HG03354 (cell line): ENCODE measurements at regions not wholly inside any gene's neighbourhood (a gene's known extent, or its start where the extent isn't known, plus 50 kb on each side); places are given as distances from the start of the nearest gene placed in this dataset.

Experiments
- ATAC-seq: cut with Tn5 transposase; IDR thresholded peaks from one replicate; pipeline ENCODE4 v1.9.1; 2021; ENCODE audit warnings: mild to moderate bottlenecking; ENCODE audit not compliant: unreplicated experiment, poor library complexity, severe bottlenecking

DNA sequence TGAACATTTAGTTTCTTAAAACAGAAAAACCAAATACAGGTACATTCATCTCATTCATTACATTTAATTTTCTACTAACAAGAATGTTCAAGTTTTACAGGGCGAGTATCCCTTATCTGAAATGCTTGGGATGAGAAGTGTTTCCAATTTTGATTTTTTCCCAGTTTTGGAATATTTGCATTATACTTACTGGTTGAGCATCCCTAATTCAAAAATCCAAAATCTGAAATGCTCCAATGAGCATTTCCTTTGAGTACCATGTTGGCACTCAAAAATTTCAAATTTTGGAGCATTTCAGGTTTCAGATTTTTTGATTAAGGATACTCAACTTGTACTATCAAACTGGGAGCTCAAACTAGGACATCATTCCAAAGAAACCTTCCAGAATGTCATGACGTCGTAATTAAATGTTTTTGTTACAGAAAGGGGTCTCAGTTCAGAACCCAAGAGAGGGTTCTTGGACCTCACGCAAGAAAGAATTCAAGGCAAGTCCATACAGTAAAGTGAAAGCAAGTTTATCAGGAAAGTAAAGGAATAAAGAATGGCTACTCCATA lies 90.8 kb upstream of the PIK3CG start:
- no peak for ATAC-seq

DNA sequence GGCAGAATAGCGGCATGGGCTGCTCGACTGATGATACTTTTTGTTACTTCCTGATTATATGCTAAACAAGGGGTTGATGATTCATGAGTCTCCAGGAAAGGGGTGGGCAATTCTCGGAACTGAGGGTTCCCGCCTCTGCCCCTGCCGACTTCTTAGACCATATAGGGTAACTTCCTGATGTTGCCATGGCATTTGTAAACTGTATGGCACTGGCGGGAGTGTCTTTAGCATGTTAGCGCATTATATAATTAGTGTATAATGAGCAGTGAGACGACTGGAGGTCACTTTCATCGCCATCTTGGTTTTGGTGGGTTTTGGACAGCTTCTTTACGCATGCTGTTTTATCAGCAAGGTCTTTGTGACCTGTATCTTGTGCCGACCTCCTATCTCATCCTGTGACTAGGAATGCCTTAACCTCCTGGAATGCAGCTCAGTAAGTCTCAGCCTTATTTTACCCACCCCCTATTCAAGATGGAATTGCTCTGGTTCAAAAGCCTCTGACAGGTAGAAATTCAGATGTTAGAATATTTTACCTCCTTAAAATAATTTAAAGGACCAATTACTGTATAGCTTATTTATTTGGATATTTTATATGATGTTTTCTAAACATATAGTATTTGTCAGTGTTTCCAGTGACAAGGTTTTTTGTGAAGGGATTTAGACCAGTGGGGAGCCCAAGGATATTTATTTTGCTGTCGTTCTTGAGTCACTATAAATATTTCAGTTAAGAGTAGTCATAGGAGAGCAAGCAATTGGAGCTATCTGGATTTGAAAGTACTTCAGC lies 90.1 kb upstream of the PIK3CG start:
- ATAC-seq, result no peak

DNA sequence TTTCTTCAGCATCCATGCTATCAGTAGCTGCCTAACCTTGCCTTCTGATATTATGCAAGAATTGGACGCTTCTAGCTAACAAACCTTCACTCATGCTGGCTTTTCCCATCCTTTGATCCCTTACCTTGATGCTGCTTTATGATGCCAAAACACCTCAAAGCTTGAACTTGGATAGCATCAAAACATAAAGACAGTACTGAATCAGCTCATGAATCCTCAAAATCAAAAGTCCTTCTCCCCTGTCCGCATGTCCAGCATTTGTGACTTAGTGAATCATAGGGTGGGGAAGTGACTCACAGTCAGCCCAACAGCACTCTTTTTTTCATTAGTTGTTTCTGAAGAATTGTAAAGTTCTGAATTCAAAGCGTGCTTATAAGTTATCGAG lies 89.5 kb upstream of the PIK3CG start:
- no peak for ATAC-seq

DNA sequence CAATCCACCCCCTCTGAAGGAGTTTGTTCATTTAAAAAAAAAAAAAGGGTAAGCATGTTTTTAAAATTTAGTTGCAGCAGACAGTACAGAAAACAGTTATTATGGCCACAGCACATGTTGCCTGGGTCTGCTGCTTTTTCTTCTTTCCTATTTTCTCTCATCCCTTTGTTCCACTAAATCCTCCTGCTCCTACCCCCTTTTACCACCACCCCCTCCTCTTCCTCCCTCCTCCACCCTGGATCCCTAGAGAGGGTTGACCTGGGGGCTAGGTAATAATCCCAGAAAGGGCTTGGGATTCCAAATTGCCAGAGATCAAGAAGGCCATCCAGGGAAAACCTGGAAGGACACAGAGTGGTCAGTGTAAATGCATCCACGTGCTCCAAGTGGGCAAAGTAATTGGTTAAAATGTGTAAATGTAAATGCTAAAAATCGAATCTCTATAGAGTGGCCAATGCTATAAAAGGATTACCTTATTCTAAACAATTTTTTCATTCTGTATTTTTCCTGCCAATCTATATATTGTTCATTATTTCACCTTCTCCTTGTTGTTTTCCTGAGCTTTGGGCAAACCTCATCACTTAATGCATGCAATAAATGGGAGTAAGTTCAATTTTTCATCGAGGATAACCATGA lies 89.0 kb upstream of the PIK3CG start:
- ATAC-seq, result no peak

DNA sequence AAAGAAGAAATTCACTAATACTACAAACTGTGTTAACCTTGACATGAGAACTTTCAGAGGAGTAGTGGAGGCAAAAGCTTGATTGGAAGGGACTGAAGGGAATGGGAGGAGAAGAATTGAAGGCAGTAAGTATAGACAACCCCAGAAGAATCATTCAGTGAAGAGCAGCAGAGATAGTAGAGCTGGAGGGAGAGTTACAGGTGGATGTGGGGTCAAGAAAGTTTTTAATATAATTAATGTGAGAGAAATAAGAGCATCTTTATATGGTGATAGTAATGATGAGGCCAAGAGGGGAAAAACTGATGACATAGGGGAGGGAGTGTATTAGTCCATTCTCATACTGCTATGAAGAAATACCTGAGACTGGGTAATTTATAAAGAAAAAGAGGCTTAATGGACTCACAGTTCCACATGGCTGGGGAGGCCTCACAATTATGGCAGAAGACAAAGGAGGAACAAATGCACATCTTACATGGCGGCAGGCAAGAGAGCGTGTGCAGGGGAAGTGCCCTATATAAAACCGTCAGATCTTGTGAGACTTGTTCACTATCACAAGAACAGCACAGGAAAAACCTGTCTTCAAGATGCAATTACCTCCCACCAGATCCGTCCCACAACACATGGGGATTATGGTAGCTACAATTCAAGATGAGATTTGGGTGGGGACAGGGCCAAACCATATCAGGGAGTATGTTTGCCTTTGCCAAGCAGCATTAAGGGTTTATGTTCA lies 88.3 kb upstream of the PIK3CG start:
- no peak for ATAC-seq

DNA sequence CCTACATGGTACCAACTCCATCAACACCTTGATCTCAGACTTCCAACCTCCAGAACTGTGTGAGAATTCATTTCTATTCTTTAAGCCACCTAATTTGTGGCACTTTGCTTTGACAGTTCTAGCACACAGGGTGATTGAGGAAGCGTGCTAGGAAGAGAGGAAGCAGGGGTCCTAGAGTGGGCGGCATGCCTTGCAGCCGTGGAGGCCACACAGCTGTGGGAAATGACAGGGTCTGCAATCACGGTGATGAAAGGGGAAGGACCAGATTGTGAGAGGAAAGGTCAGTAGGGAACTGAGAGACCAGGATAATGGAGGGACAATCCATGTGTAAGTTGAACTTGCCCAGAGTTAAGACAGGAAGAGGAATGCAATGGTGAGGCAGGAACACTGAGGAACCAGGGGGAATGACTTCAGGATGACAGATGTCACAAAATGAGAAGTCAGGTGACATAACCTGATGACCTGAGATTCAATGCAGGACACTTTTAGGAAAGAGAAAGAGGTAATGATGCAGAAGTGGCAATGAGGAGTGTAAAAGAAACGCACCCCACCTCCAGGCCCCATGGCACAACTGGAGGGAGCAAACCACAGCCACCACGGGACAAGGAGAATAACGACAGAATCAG lies 87.3 kb upstream of the PIK3CG start:
- no peak for ATAC-seq

DNA sequence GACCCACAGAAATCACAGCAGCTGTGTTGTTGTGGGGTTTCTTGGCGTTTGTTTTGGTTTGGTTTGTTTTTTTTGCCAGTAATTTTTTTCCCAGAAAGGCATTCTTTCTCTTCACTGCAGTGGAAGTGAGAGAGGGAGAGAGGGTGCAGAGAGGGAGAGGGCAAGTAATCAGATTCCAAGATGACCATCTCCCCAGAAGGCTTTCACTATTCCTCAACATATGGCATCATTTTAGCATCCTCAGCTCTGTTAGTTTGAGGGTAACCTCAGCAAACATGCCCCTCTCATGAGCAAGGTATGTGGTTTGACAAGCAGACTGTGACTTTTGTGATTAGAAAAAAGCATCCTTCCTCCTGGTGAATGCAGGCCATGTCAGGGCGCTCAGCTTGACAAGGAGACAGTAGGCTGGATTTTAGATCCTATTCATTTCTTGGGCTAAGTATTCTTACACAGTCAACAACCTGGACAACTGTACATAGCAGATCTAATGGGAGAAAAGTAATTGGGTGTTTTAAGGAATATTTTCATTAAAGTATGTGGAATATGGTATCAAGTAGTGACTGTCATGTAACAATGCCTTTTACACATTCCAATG lies 86.3 kb upstream of the PIK3CG start:
- ATAC-seq, result no peak

DNA sequence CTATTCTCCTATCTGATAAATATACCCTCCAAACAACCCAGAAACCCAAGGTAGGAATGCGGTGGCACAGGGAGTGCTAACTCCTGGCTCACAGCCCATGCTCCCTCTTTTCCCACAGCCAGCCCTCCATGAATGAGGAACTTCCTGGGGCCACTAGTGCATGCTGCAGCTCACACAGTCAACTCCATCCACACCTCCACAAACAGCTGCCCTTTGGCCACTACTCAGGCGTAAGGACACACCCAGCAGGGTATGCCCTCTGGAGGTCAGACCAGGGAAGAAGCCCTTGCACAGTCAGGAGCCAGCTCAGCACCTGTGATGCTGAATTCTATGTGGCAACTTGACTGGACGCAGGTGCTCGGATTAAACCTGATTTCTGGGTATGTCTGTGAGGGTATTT lies 85.2 kb upstream of the PIK3CG start:
- no peak for ATAC-seq

DNA sequence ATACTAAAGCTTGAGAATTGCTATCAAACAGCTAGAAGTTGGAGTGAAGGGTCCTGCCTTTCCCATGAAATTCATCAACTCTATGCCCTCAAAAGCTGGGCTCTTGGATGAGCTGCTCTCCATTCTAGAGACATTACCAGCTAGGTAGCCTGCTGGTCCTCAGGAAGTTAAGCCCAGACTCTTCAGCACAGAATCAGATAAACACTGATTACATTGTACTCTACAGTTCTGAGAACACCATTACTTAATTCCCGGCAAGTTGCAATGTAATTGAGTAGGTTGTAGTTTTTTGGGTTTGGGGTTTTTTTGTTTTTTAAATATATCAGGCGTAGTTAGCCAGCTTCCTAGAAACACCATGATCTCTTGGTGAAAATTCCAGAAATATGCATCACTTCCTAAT lies 84.1 kb upstream of the PIK3CG start:
- ATAC-seq, result no peak

DNA sequence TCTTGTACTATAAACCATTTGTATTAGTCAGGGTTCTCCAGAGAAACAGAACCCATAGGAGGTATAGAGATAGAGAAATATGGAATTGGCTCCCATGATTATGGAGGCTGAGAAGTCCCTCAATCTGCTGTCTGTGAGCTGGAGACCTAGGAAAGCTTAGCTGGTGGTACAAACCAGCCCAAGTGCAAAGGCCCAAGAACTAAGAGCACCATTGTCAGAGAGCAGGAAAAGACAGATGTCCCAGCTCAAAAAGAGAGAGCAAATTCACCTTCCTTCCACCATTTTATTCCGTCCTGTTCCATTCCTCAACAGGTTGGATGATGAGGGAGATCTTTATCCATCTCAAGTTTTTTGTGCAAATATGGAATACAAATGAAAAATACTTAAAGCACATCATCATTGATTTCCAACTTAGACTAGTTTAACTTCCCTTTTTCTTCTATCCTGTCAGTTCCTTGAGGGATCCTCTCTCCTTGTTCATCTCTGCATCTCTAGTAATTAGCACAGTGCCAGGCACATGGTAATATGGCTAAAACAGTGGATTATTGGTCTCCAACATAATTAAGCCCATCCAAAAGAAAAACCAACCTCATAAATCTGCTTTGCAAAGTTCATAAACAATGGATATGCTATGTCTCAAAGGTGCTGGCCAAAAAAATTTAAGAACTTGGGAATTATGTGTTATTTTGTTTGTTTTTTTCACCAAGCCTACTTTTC lies 83.1 kb upstream of the PIK3CG start:
- ATAC-seq, result no peak

DNA sequence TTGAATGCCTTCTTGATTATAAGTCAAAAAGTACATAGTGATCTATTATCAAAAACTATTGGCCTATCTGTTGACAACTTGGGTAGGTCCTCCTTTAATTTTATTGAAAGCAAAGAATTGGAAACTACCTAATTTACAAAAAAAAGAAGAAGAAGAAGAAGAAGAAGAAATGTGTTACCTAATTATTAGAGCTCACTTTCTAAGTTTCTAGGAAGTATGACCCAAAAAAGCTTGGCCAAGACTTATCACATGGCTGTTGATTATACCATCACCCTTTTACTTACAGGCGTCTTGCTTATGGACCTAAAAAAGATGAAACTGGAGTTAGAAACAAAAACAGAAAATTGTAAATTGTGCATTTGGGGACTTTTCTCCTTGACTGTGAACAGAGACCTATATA lies 81.8 kb upstream of the PIK3CG start:
- no peak for ATAC-seq

DNA sequence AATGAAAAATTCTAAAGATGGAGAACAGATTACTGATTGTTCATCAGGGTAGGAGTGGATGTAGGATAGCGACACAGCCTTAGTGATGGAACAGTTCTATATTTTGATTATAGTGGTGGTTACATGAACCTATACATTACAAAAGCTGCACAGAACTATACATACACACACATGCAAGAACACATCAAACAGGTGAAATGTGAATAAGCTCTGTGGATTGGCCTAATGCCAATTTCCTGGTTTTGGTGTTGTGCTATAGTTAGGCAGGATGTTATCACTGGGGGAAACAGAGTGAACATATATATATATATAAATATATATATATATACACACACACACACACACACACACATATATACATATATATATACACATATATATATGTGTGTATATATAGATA lies 76.4 kb upstream of the PIK3CG start:
- no peak for ATAC-seq

DNA sequence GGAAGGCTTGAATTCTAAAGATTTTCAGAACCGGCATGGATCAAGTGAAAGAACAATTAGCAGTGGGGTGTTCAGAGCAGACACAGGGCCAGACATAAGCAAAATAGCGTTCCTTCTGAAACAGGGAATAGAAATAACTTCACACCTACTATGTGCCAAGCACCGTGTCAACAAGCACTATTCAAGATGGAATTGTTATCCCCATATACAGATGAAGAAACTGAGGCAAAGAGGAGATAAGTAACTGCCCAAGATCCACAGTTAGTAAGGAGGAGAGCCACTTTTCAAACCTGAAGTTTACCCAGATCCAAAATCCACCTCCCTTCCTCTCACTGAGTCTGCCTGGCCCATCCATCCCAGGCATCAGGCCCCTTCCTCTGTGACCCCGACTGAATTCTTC lies 73.6 kb upstream of the PIK3CG start:
- no peak for ATAC-seq

DNA sequence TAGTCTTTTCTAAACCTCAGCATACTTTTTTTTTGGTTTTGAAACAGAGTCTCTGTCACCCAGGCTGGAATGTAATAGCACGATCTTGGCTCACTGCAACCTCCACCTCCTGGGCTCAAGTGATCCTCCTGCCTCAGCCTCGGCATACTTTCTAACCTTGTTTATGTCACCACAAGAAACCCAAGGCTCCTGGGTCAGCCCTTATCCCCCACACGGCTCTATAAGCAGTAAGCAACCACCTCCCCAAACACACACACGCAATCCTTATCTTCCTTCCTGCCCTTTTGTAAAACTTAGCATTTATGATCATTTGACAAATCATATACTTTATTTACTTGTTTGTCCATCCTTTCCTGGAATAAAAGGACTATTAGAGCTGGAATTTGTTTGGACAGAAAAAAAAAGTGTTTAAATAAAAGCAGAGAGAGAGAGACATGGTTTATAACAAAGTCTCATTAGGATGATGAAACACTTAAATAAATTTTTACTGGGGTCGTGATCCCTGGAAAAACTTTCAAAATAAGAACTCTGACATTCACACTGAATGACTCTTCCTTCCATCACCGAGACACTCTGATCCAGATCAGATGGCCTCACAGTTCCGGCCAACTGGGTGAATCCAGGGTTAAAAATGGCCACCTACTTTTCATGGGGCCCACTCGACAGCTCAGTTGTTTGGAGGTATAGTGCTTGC lies 72.7 kb upstream of the PIK3CG start:
- ATAC-seq, result no peak

DNA sequence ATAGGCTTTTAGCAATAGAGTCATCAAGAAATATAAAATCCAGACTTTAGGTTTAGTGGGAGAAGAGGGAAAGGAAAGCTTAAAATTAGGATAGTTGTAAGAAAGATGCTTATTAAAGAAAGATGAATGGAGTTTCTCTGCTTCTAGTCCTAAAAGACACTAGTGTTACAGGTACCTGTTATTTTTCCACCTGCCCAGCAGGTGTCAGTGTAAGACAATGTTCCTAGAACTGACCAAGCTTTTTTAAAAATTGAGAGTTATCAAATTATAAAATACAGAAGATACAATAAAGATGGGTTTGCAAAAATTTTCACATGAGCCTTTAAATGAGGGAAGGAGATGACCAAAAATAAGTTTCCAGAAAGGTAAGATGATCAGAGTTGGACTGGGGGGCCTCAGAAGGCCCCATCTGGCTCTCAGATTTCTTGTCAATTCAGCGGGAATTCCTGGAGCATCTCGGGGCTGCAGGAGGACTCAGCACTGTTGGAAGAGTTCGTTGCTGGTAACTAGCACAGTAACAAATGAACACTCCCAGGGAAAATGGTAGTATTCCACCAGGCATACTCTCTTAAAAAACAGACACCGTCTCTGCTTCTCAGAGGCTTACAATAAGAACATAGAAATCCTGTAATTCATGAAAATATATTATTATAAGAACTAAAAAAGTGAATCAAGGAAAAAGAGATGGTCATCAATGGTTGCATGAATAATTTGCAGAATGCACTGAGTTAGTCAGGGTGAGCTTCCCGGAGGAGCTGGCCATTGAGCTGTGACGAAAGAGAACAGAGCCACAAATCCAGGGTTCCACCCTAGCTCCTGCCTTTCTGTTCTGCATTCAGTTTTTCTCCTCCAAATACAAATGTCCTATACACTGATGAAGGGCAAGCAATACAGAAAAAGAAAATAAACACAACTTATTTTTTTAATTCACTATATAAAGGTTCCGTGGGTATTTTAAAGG lies 71.8 kb upstream of the PIK3CG start:
- no peak for ATAC-seq

DNA sequence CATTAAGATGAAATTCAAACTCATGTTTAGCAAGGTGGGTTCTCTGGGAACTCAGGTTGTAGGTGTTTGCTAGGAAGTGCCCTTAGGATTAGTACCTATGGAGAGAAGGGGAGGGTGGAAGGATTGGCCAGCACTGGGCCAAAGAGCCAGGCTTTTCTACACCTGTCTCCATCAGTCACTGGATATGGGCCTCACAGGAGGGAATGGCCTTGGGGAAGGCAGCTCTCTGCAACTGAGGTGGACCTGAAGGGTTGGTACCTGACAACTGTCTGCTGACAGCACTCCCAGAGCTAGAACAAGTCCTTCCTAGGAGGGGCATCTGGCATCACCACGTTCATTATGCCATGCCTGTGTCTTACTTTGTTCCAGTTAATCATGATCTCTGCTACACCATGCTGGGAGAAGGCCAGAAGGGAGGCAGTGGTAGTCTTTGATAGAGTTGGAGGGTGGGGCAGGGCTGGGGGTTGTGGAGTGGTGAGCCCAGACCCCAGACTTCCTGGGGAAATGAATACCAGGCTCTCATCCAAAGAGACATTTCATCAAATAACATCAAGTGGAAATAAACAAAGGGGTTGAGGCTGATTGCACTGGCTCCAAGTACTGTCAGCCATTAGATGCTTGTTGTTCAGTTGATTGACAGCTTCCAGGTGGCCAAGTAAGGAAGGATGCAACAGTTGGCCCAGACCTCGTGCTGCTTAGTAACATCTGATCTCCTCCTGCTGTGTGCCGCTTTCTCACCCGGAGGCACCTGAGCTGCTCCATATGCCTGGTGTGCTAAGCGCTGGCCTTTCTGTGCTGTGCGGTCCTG lies 70.6 kb upstream of the PIK3CG start:
- ATAC-seq, result no peak
